ENCODE measurements at regions not wholly inside any gene's neighbourhood (a gene's known extent, or its start where the extent isn't known, plus 50 kb on each side); places are given as distances from the start of the nearest gene placed in this dataset.
A peak's percentile ranks its signal among the peaks of the same experiment; 100 is the strongest.

GRCh38 chr14:26078561-26078960 lies 519.3 kb downstream of the NOVA1 start:
- in situ Hi-C loops (cut with HindIII; ENCODE audit: low pct_ligation_motif_present, low pct_unique_long_range_greater_than_20kb, low sequenced_read_pairs), result no loop called here
- no peak for DNase-seq

GRCh38 chr14:26074892-26075291 lies 522.9 kb downstream of the NOVA1 start:
- in situ Hi-C loops (cut with HindIII; ENCODE audit: low pct_ligation_motif_present, low pct_unique_long_range_greater_than_20kb, low sequenced_read_pairs), result no loop called here

GRCh38 chr14:26070443-26070842 lies 527.4 kb downstream of the NOVA1 start:
- no peak for DNase-seq
- in situ Hi-C loops (cut with HindIII; ENCODE audit: low pct_ligation_motif_present, low pct_unique_long_range_greater_than_20kb, low sequenced_read_pairs), result no loop called here

More at GRCh38 chr14:26074892-26075291, 522.9 kb downstream of the NOVA1 start:
- no peak for DNase-seq

- DNase-seq, result no peak
- in situ Hi-C loops (cut with HindIII; ENCODE audit: low pct_ligation_motif_present, low pct_unique_long_range_greater_than_20kb, low sequenced_read_pairs), result no loop called here
These were observed 529.9 kb downstream of the NOVA1 start for GRCh38 chr14:26067786-26068459.

GRCh38 chr14:26067341-26067740 lies 530.5 kb downstream of the NOVA1 start:
- no peak for DNase-seq
- in situ Hi-C loops (cut with HindIII; ENCODE audit: low pct_ligation_motif_present, low pct_unique_long_range_greater_than_20kb, low sequenced_read_pairs), result no loop called here

GRCh38 chr14:26056036-26056616 lies 541.7 kb downstream of the NOVA1 start:
- in situ Hi-C loops (cut with HindIII; ENCODE audit: low pct_ligation_motif_present, low pct_unique_long_range_greater_than_20kb, low sequenced_read_pairs), result no loop called here
- no peak for DNase-seq

- in situ Hi-C loops (cut with HindIII; ENCODE audit: low pct_ligation_motif_present, low pct_unique_long_range_greater_than_20kb, low sequenced_read_pairs), result no loop called here
- DNase-seq, result no peak
These were observed 565.5 kb downstream of the NOVA1 start for GRCh38 chr14:26032348-26032747.

GRCh38 chr14:26026384-26026783 lies 571.4 kb downstream of the NOVA1 start:
- DNase-seq, result no peak
- in situ Hi-C loops (cut with HindIII; ENCODE audit: low pct_ligation_motif_present, low pct_unique_long_range_greater_than_20kb, low sequenced_read_pairs), result no loop called here

GRCh38 chr14:26023967-26024366 lies 573.9 kb downstream of the NOVA1 start:
- in situ Hi-C loops (cut with HindIII; ENCODE audit: low pct_ligation_motif_present, low pct_unique_long_range_greater_than_20kb, low sequenced_read_pairs), result no loop called here
- DNase-seq, result no peak

GRCh38 chr14:26021759-26022158 lies 576.1 kb downstream of the NOVA1 start:
- in situ Hi-C loops (cut with HindIII; ENCODE audit: low pct_ligation_motif_present, low pct_unique_long_range_greater_than_20kb, low sequenced_read_pairs), result no loop called here
- no peak for DNase-seq

GRCh38 chr14:26017270-26017669 lies 580.6 kb downstream of the NOVA1 start:
- in situ Hi-C loops (cut with HindIII; ENCODE audit: low pct_ligation_motif_present, low pct_unique_long_range_greater_than_20kb, low sequenced_read_pairs), result no loop called here
- no peak for DNase-seq

- in situ Hi-C loops (cut with HindIII; ENCODE audit: low pct_ligation_motif_present, low pct_unique_long_range_greater_than_20kb, low sequenced_read_pairs), result no loop called here
- DNase-seq, result peak; percentile 40
These were observed 589.5 kb downstream of the NOVA1 start for GRCh38 chr14:26008290-26008689.

- no peak for DNase-seq
- in situ Hi-C loops (cut with HindIII; ENCODE audit: low pct_ligation_motif_present, low pct_unique_long_range_greater_than_20kb, low sequenced_read_pairs), result no loop called here
These were observed 593.5 kb downstream of the NOVA1 start for GRCh38 chr14:26004342-26004741.

- in situ Hi-C loops (cut with HindIII; ENCODE audit: low pct_ligation_motif_present, low pct_unique_long_range_greater_than_20kb, low sequenced_read_pairs), result no loop called here
These were observed 604.0 kb downstream of the NOVA1 start for GRCh38 chr14:25993830-25994229.

GRCh38 chr14:25988536-25988935 lies 609.3 kb downstream of the NOVA1 start:
- no peak for DNase-seq
- in situ Hi-C loops (cut with HindIII; ENCODE audit: low pct_ligation_motif_present, low pct_unique_long_range_greater_than_20kb, low sequenced_read_pairs), result no loop called here

More at GRCh38 chr14:25993830-25994229, 604.0 kb downstream of the NOVA1 start:
- DNase-seq, result no peak

- no peak for DNase-seq
- in situ Hi-C loops (cut with HindIII; ENCODE audit: low pct_ligation_motif_present, low pct_unique_long_range_greater_than_20kb, low sequenced_read_pairs), result no loop called here
These were observed 642.1 kb downstream of the NOVA1 start for GRCh38 chr14:25955772-25956171.

- in situ Hi-C loops (cut with HindIII; ENCODE audit: low pct_ligation_motif_present, low pct_unique_long_range_greater_than_20kb, low sequenced_read_pairs), result no loop called here
- no peak for DNase-seq
These were observed 644.2 kb downstream of the NOVA1 start for GRCh38 chr14:25953532-25954139.

- no peak for DNase-seq
- in situ Hi-C loops (cut with HindIII; ENCODE audit: low pct_ligation_motif_present, low pct_unique_long_range_greater_than_20kb, low sequenced_read_pairs), result no loop called here
These were observed 652.1 kb downstream of the NOVA1 start for GRCh38 chr14:25945746-25946145.

GRCh38 chr14:25944020-25944419 lies 653.8 kb downstream of the NOVA1 start:
- DNase-seq, result no peak
- in situ Hi-C loops (cut with HindIII; ENCODE audit: low pct_ligation_motif_present, low pct_unique_long_range_greater_than_20kb, low sequenced_read_pairs), result no loop called here

- no peak for DNase-seq
- in situ Hi-C loops (cut with HindIII; ENCODE audit: low pct_ligation_motif_present, low pct_unique_long_range_greater_than_20kb, low sequenced_read_pairs), result no loop called here
These were observed 654.5 kb downstream of the NOVA1 start for GRCh38 chr14:25943329-25943728.
